DND-41 (cell line): ENCODE measurements at regions not wholly inside any gene's neighbourhood (a gene's known extent, or its start where the extent isn't known, plus 50 kb on each side); places are given as distances from the start of the nearest gene placed in this dataset.

ENCODE experiments used
- CTCF ChIP-seq: IDR thresholded peaks from 2 replicates; pipeline ENCODE4 v1.5.1; 2012; ENCODE audit warnings: borderline replicate concordance, low read length, moderate library complexity, mild to moderate bottlenecking; ENCODE audit not compliant: poor library complexity, severe bottlenecking; ENCODE audit errors: extremely low read depth
- EZH2 ChIP-seq: IDR thresholded peaks from 3 replicates; pipeline ENCODE4 v1.6.1; 2012; ENCODE audit warnings: borderline replicate concordance, low read depth, mild to moderate bottlenecking, moderate library complexity, low read length, inconsistent platforms; ENCODE audit not compliant: severe bottlenecking

- TF ChIP-seq CTCF (no peak), EZH2 (no peak)
Measured at GRCh38 chr7:26950889-26951288, 86.5 kb upstream of the SKAP2 start.
